GM12878 (cell line): ENCODE measurements at regions not wholly inside any gene's neighbourhood (a gene's known extent, or its start where the extent isn't known, plus 50 kb on each side); places are given as distances from the start of the nearest gene placed in this dataset.

ENCODE experiments used
- ATAC-seq: fragments of 200-7000 bp; cut with Tn5 transposase; 3 replicates; pipeline ENCODE4 v1.9.1; 2020; ENCODE audit warnings: mild to moderate bottlenecking, moderate library complexity
- BruUV-seq: library from RNA; stranded (reverse); fragments of 400-500 nt; replicated peaks from 2 replicates; lab custom pipeline; 2021; lab: Mats Ljungman, UMichigan
- CTCF ChIA-PET: fragments of 300-600 bp; sonication (Branson Sonifier 250); formaldehyde crosslinking; extraction: SDS; loops from one replicate; lab custom pipeline; 2021; ENCODE audit warnings: inconsistent platforms; lab: Yijun Ruan, JAX
- POLR2A ChIA-PET: fragments of 350-600 bp; formaldehyde crosslinking; extraction: SDS; loops from one replicate; lab custom pipeline; 2021; ENCODE audit warnings: inconsistent platforms; lab: Charles Lee
- RAD21 ChIA-PET: fragments of 300-600 bp; sonication (Branson Sonifier 250); formaldehyde crosslinking; loops from one replicate; lab custom pipeline; 2023; ENCODE audit warnings: antibody characterized with exemption; ENCODE audit not compliant: unreplicated experiment; lab: Charles Lee
- SMC1A ChIA-PET: fragments of 300-600 bp; sonication (Branson Sonifier 250); formaldehyde crosslinking; loops from one replicate; lab custom pipeline; 2023; ENCODE audit not compliant: unreplicated experiment, uncharacterized antibody; lab: Charles Lee
- DNase-seq: peaks from one replicate; pipeline ENCODE4 v3.0.0-alpha.2; 2011; ENCODE audit warnings: low read depth, low spot score
- FAIRE-seq: peaks from 3 replicates; lab custom pipeline; 2011; peaks lifted over from hg19 to GRCh38; lab: Jason Lieb, UNC
- H2AFZ ChIP-seq: 2 replicates; pipeline ENCODE4 v1.6.0; 2011; ENCODE audit warnings: low read depth, low read length, control low read depth; ENCODE audit not compliant: control insufficient read depth
- H3K27ac ChIP-seq: 2 replicates; pipeline ENCODE4 v1.5.1; 2011; ENCODE audit warnings: control low read depth; ENCODE audit not compliant: control insufficient read depth, insufficient read depth
- H3K27me3 ChIP-seq, 2 experiments: replicated peaks in 1 of 2; 2 replicates each; pipeline versions ENCODE4 v1.6.0 to v1.6.1; 2011; ENCODE audit warnings: low read length in 1 of 2; ENCODE audit not compliant: control insufficient read depth in 2 of 2, insufficient read depth in 2 of 2
- H3K36me3 ChIP-seq, 2 experiments: 2 replicates each; pipeline ENCODE4 v1.5.1; 2011; ENCODE audit warnings: low read length in 1 of 2; ENCODE audit not compliant: control insufficient read depth in 2 of 2, insufficient read depth in 2 of 2
- H3K4me1 ChIP-seq: 2 replicates; pipeline ENCODE4 v1.6.1; 2011; ENCODE audit warnings: mild to moderate bottlenecking, low read length, moderate library complexity, mixed read lengths; ENCODE audit not compliant: control insufficient read depth, insufficient read depth
- H3K4me2 ChIP-seq: 2 replicates; pipeline ENCODE4 v1.6.0; 2011; ENCODE audit warnings: control low read depth; ENCODE audit not compliant: control insufficient read depth, insufficient read depth
- H3K4me3 ChIP-seq: fragments of 200-600 bp; sonication (generic); 2 replicates; pipeline ENCODE4 v1.5.1; 2016
- H3K79me2 ChIP-seq: 2 replicates; pipeline ENCODE4 v1.6.0; 2011; ENCODE audit warnings: low read length; ENCODE audit not compliant: control insufficient read depth, insufficient read depth
- H3K9ac ChIP-seq: 2 replicates; pipeline ENCODE4 v1.8.0; 2011; ENCODE audit warnings: low read length, control low read depth, mixed read lengths; ENCODE audit not compliant: control insufficient read depth, insufficient read depth
- H3K9me3 ChIP-seq: replicated peaks from 3 replicates; pipeline ENCODE4 v1.5.1; 2011; ENCODE audit warnings: mild to moderate bottlenecking, low read length; ENCODE audit not compliant: control insufficient read depth, insufficient read depth
- H4K20me1 ChIP-seq: 2 replicates; pipeline ENCODE4 v1.6.0; 2011; ENCODE audit not compliant: control insufficient read depth, insufficient read depth
- CTCF ChIP-seq, 3 experiments: IDR thresholded peaks in 2 of 3; conservative IDR thresholded peaks in 1 of 3; 2 replicates each; pipeline ENCODE4 v1.5.1; 2011; ENCODE audit warnings: low read depth in 3 of 3, low read length in 3 of 3, mild to moderate bottlenecking in 3 of 3, control low read depth in 2 of 3, moderate library complexity in 2 of 3, inconsistent platforms in 1 of 3, mixed read lengths in 1 of 3; ENCODE audit not compliant: control insufficient read depth in 2 of 3, insufficient read depth in 1 of 3; ENCODE audit errors: extremely low read depth in 1 of 3
- DPF2 ChIP-seq: fragments of 450-650 bp; IDR thresholded peaks from 2 replicates; pipeline ENCODE4 v1.6.1; 2017; ENCODE audit warnings: mild to moderate bottlenecking
- NBN ChIP-seq: fragments of 450-650 bp; IDR thresholded peaks from 2 replicates; pipeline ENCODE4 v1.6.1; 2016
- POLR2AphosphoS5 ChIP-seq: IDR thresholded peaks from 2 replicates; pipeline ENCODE4 v1.6.1; 2011; ENCODE audit warnings: mild to moderate bottlenecking, low read length, inconsistent platforms
- RELA ChIP-seq: fragments of 450-650 bp; IDR thresholded peaks from 2 replicates; pipeline ENCODE4 v1.8.0; 2014; ENCODE audit warnings: borderline replicate concordance; ENCODE audit not compliant: partially characterized antibody
- SIN3A ChIP-seq: IDR thresholded peaks from 2 replicates; pipeline ENCODE4 v1.6.1; 2012; ENCODE audit warnings: low read depth, low read length, improper control_type of control experiment
- SMAD1 ChIP-seq: fragments of 450-650 bp; IDR thresholded peaks from 2 replicates; pipeline ENCODE4 v1.6.1; 2018; ENCODE audit warnings: mild to moderate bottlenecking, low read depth; ENCODE audit not compliant: partially characterized antibody
- TAF1 ChIP-seq: IDR thresholded peaks from 2 replicates; pipeline ENCODE4 v1.6.1; 2011; ENCODE audit warnings: mild to moderate bottlenecking, low read depth, low read length, borderline replicate concordance
- ZBED1 ChIP-seq: IDR thresholded peaks from 2 replicates; pipeline ENCODE4 v1.6.1; 2016; ENCODE audit warnings: borderline replicate concordance
- ZNF274 ChIP-seq: IDR thresholded peaks from one replicate; pipeline ENCODE4 v1.8.0; 2011; ENCODE audit not compliant: insufficient read length, insufficient read depth
- WGBS: methylation state at CpG from one replicate; pipeline ENCODE4 v1.1.6; 2016; ENCODE audit warnings: low lambda C conversion rate; ENCODE audit not compliant: insufficient replicate concordance, insufficient coverage; ENCODE audit errors: missing lambda C conversion rate; 5-methylcytosine and 5-hydroxymethylcytosine counted together
- in situ Hi-C: fragments of 300-500 bp; cut with MboI; formaldehyde crosslinking; loops from 9 replicates; pipeline ENCODE4 v1.14.3; 2018; ENCODE audit warnings: mixed read lengths
- intact Hi-C: fragments of 100-400 bp; cut with micrococcal nuclease; formaldehyde crosslinking; loops from one replicate; pipeline ENCODE4 v1.14.2; 2022; ENCODE audit not compliant: unreplicated experiment
- TF ChIP-seq, protein P1 (sequence below): fragments of 450-650 bp; IDR thresholded peaks from 2 replicates; pipeline ENCODE4 v1.6.1; 2018; ENCODE audit warnings: mild to moderate bottlenecking, low read depth, moderate library complexity; ENCODE audit not compliant: partially characterized antibody
- TF ChIP-seq, protein P2 (sequence below): fragments of 150-350 bp; IDR thresholded peaks from 2 replicates; pipeline ENCODE4 v1.6.1; 2016; ENCODE audit warnings: low read depth, low read length

- TF ChIP-seq, protein P1, sequence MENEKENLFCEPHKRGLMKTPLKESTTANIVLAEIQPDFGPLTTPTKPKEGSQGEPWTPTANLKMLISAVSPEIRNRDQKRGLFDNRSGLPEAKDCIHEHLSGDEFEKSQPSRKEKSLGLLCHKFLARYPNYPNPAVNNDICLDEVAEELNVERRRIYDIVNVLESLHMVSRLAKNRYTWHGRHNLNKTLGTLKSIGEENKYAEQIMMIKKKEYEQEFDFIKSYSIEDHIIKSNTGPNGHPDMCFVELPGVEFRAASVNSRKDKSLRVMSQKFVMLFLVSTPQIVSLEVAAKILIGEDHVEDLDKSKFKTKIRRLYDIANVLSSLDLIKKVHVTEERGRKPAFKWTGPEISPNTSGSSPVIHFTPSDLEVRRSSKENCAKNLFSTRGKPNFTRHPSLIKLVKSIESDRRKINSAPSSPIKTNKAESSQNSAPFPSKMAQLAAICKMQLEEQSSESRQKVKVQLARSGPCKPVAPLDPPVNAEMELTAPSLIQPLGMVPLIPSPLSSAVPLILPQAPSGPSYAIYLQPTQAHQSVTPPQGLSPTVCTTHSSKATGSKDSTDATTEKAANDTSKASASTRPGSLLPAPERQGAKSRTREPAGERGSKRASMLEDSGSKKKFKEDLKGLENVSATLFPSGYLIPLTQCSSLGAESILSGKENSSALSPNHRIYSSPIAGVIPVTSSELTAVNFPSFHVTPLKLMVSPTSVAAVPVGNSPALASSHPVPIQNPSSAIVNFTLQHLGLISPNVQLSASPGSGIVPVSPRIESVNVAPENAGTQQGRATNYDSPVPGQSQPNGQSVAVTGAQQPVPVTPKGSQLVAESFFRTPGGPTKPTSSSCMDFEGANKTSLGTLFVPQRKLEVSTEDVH, result no peak
- TF ChIP-seq SMAD1, result no peak
- TF ChIP-seq SIN3A, result no peak
- no peak for TF ChIP-seq NBN
- no peak for TF ChIP-seq DPF2
- TF ChIP-seq ZNF274, result no peak
These were observed 678.8 kb upstream of the KLF4 start (continued) for GRCh38 chr9:108168236-108168850.

DNA sequence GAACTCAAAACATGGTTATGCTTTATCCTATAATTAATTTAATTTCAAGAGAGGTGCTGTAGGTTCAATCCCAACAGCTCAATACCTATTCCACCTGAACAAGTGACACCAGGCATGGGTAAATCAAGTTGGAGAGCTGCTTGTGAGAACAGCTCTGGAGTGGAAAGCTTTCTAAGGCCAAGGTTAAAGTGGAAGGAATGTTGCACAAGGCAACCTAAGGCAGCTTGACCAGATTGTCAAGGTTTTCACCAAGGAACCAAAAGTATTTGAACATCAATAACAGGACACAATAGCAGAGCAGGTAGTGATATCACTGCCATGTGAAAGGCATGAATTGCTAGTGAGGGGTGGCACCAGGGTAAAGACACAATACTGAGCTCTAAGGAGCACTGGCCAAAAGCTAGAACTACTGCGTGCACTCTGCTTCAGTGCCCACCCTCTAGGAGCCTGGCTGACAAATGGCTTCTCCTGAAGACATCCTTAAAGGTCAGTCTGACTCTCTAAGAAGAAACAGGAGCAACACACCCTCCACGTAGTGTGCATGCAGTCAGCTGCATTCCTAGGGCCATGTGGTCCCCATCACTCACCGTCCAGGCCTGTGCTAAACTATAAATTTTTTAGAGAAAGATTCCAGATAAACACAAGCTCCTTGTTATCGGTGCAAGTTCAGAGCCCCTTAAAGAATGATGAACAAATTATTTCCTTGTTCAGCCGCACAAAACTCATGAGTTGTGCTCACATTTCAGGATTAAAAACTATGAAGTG is 677.7 kb upstream of the KLF4 start:
- ChIA-PET CTCF (interaction anchor here (0.6 kb wide), 1 partner anchor 591 kb away, joined by 3 read pairs; no protein-coding TSS in a partner anchor), RAD21 (no interaction called here), SMC1A (interaction anchor here (1.3 kb wide), 1 partner anchor 11 kb away, joined by 4 read pairs; no protein-coding TSS in a partner anchor), POLR2A (no interaction called here)
- no peaks in the 10 kb centered on the region for H3K79me2 ChIP-seq
- H2AFZ ChIP-seq, result no peak overlapping the region
- H3K4me3 ChIP-seq, result no peak overlapping the region
- DNase-seq (no peak), FAIRE-seq (no peak), ATAC-seq (no peak)
- H3K4me1 ChIP-seq, result no peaks in the 10 kb centered on the region
- no peak overlapping the region for H3K4me2 ChIP-seq
- BruUV-seq, result no TSS peak
- no peak overlapping the region for H3K9ac ChIP-seq
- no peaks in the 10 kb centered on the region for H3K9me3 ChIP-seq
- in situ Hi-C loops, result no loop called here
- no peaks in the 10 kb centered on the region for H4K20me1 ChIP-seq
- 16% methylated on average over 5 of the region's 5 CpGs for WGBS
- H3K36me3 ChIP-seq, result no peaks in the 10 kb centered on the region
- H3K27ac ChIP-seq, result no peak overlapping the region
- intact Hi-C loops, result no loop called here
- H3K27me3 ChIP-seq, result no peaks in the 10 kb centered on the region; a peak in 1 of 4 replicates
- TF ChIP-seq ZBED1, result no peak
- no peak for TF ChIP-seq TAF1
- TF ChIP-seq, protein P2, sequence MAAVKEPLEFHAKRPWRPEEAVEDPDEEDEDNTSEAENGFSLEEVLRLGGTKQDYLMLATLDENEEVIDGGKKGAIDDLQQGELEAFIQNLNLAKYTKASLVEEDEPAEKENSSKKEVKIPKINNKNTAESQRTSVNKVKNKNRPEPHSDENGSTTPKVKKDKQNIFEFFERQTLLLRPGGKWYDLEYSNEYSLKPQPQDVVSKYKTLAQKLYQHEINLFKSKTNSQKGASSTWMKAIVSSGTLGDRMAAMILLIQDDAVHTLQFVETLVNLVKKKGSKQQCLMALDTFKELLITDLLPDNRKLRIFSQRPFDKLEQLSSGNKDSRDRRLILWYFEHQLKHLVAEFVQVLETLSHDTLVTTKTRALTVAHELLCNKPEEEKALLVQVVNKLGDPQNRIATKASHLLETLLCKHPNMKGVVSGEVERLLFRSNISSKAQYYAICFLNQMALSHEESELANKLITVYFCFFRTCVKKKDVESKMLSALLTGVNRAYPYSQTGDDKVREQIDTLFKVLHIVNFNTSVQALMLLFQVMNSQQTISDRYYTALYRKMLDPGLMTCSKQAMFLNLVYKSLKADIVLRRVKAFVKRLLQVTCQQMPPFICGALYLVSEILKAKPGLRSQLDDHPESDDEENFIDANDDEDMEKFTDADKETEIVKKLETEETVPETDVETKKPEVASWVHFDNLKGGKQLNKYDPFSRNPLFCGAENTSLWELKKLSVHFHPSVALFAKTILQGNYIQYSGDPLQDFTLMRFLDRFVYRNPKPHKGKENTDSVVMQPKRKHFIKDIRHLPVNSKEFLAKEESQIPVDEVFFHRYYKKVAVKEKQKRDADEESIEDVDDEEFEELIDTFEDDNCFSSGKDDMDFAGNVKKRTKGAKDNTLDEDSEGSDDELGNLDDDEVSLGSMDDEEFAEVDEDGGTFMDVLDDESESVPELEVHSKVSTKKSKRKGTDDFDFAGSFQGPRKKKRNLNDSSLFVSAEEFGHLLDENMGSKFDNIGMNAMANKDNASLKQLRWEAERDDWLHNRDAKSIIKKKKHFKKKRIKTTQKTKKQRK, result no peak
- no peak for TF ChIP-seq CTCF (IDR thresholded peaks at IDR 0.05 in 2 of 3, conservative IDR thresholded peaks at IDR 0.05 in 1 of 3; ENCODE audit: control insufficient read depth in 2 of 3, extremely low read depth in 1 of 3, insufficient read depth in 1 of 3, low read depth in 3 of 3, low read length in 3 of 3)
- no peak for TF ChIP-seq RELA
- no peak for TF ChIP-seq POLR2AphosphoS5
